ENCODE measurements at regions not wholly inside any gene's neighbourhood (a gene's known extent, or its start where the extent isn't known, plus 50 kb on each side); places are given as distances from the start of the nearest gene placed in this dataset.

GRCh38 chr1:222163895-222164294 is 384.0 kb downstream of the HHIPL2 start:
- CTCF ChIA-PET = interaction anchor here (0.6 kb wide), 1 partner anchor 290 kb away, joined by 3 read pairs; no protein-coding TSS in a partner anchor
- POLR2A ChIA-PET = no interaction called here
- ATAC-seq (no peak), DNase-seq (no peak)
- peaks cover 0 to 2% (median 0%) of the 10 kb centered on the region in 7 donors for H3K4me1 Mint-ChIP-seq
- H3K36me3 Mint-ChIP-seq = peaks cover 0 to 4% (median 0%) of the 10 kb centered on the region in 5 donors
- Histone ChIP-seq H3K27me3 (ENCODE audit: control insufficient read depth in 2 of 2, insufficient read depth in 2 of 2, low read length in 2 of 2) (no peaks in the 10 kb centered on the region), H3K36me3 (ENCODE audit: control insufficient read depth in 2 of 3, insufficient read depth in 3 of 3, low read length in 3 of 3) (no peaks in the 10 kb centered on the region), H3K4me1 (ENCODE audit: control insufficient read depth in 2 of 2, insufficient read depth in 2 of 2, low read length in 2 of 2) (no peaks in the 10 kb centered on the region), H3K9me3 (ENCODE audit: control insufficient read depth in 2 of 3, low read length in 3 of 3) (no peaks in the 10 kb centered on the region), H3K4me3 (ENCODE audit: low read length) (no peak overlapping the region), H3K27ac (ENCODE audit: low read depth, low read length) (no peak overlapping the region)
- peaks cover 0 to 14% (median 0%) of the 10 kb centered on the region in 11 donors for H3K9me3 Mint-ChIP-seq
- H3K27me3 Mint-ChIP-seq = peaks cover 0 to 6% (median 0%) of the 10 kb centered on the region in 5 donors
- no peak overlapping the region for H3K4me3 Mint-ChIP-seq
- H3K27ac Mint-ChIP-seq = no peak overlapping the region
- intact Hi-C loops (cut with micrococcal nuclease) = no loop called here

DNA sequence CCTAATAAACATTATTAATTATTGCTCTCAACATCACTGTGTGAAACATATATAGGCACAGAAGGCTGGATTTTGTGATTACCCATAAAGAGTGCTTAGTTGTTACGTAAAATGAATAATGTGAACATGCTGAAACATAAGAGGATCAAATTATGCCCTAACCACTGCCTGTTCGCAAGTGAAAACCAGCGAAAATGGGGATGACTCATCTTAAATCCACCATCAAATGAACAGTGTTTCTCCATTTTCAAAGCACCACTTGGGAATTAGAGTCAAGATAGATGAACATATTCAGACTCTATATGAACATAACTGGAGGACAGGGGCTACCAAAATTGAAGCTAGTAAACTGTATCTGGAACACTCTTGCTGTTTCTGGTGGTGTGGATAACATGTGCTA is 386.2 kb downstream of the HHIPL2 start:
- Mint-ChIP-seq H3K27me3 (peaks cover 0 to 6% (median 0%) of the 10 kb centered on the region in 5 donors), H3K4me1 (no peaks in the 10 kb centered on the region), H3K4me3 (no peak overlapping the region), H3K9me3 (peaks cover 0 to 27% (median 14%) of the 10 kb centered on the region in 11 donors), H3K27ac (no peak overlapping the region), H3K36me3 (peaks cover 0 to 13% (median 5%) of the 10 kb centered on the region in 5 donors)
- Histone ChIP-seq H3K27ac (ENCODE audit: low read depth, low read length) (no peak overlapping the region), H3K36me3 (ENCODE audit: control insufficient read depth in 2 of 3, insufficient read depth in 3 of 3, low read length in 3 of 3) (no peaks in the 10 kb centered on the region), H3K4me3 (ENCODE audit: low read length) (no peak overlapping the region), H3K27me3 (ENCODE audit: control insufficient read depth in 2 of 2, insufficient read depth in 2 of 2, low read length in 2 of 2) (no peaks in the 10 kb centered on the region), H3K9me3 (ENCODE audit: control insufficient read depth in 2 of 3, low read length in 3 of 3) (peaks cover 0 to 17% (median 0%) of the 10 kb centered on the region in 3 experiments), H3K4me1 (ENCODE audit: control insufficient read depth in 2 of 2, insufficient read depth in 2 of 2, low read length in 2 of 2) (no peaks in the 10 kb centered on the region)
- DNase-seq (no peak), ATAC-seq (no peak)
- intact Hi-C loops (cut with micrococcal nuclease) = no loop called here
- ChIA-PET POLR2A (no interaction called here), CTCF (interaction anchor here (0.6 kb wide), 1 partner anchor 164 kb away, joined by 3 read pairs; no protein-coding TSS in a partner anchor)

- H3K9me3 ChIP-seq (ENCODE audit: control insufficient read depth in 2 of 3, low read length in 3 of 3) = peaks cover 0 to 17% (median 0%) of the 10 kb centered on the region in 3 experiments
- H3K4me1 Mint-ChIP-seq = no peaks in the 10 kb centered on the region
- no peak overlapping the region for H3K27ac ChIP-seq (ENCODE audit: low read depth, low read length)
- H3K9me3 Mint-ChIP-seq = peaks cover 0 to 34% (median 14%) of the 10 kb centered on the region in 11 donors
- ChIA-PET POLR2A (no interaction called here), CTCF (no interaction called here)
- no peaks in the 10 kb centered on the region for H3K36me3 ChIP-seq (ENCODE audit: control insufficient read depth in 2 of 3, insufficient read depth in 3 of 3, low read length in 3 of 3)
- no peak for ATAC-seq
- H3K27me3 ChIP-seq (ENCODE audit: control insufficient read depth in 2 of 2, insufficient read depth in 2 of 2, low read length in 2 of 2) = no peaks in the 10 kb centered on the region
- H3K36me3 Mint-ChIP-seq = peaks cover 0 to 13% (median 5%) of the 10 kb centered on the region in 5 donors
- no peaks in the 10 kb centered on the region for H3K4me1 ChIP-seq (ENCODE audit: control insufficient read depth in 2 of 2, insufficient read depth in 2 of 2, low read length in 2 of 2)
- no peak overlapping the region for H3K4me3 ChIP-seq (ENCODE audit: low read length)
- intact Hi-C loops (cut with micrococcal nuclease) = no loop called here
- H3K27me3 Mint-ChIP-seq = no peaks in the 10 kb centered on the region
- no peak overlapping the region for H3K27ac Mint-ChIP-seq
- H3K4me3 Mint-ChIP-seq = peak overlapping the region in 1 of 10 donors; percentile 37
- DNase-seq = no peak
Observed at GRCh38 chr1:222157612-222158011, 390.3 kb downstream of the HHIPL2 start.

GRCh38 chr1:222140206-222140605 is 398.3 kb upstream of the DUSP10 start:
- Histone ChIP-seq H3K4me3 (ENCODE audit: low read length) (no peak overlapping the region), H3K27me3 (ENCODE audit: control insufficient read depth in 2 of 2, insufficient read depth in 2 of 2, low read length in 2 of 2) (no peaks in the 10 kb centered on the region), H3K4me1 (ENCODE audit: control insufficient read depth in 2 of 2, insufficient read depth in 2 of 2, low read length in 2 of 2) (no peaks in the 10 kb centered on the region), H3K36me3 (ENCODE audit: control insufficient read depth in 2 of 3, insufficient read depth in 3 of 3, low read length in 3 of 3) (no peaks in the 10 kb centered on the region), H3K9me3 (ENCODE audit: control insufficient read depth in 2 of 3, low read length in 3 of 3) (no peaks in the 10 kb centered on the region), H3K27ac (ENCODE audit: low read depth, low read length) (no peak overlapping the region)
- H3K27me3 Mint-ChIP-seq = peaks cover 0 to 3% (median 0%) of the 10 kb centered on the region in 5 donors
- peaks cover 0 to 8% (median 0%) of the 10 kb centered on the region in 11 donors for H3K9me3 Mint-ChIP-seq
- no peak overlapping the region for H3K4me3 Mint-ChIP-seq
- H3K36me3 Mint-ChIP-seq = no peaks in the 10 kb centered on the region
- no peak for ATAC-seq
- no peak for DNase-seq
- CTCF ChIA-PET = no interaction called here
- intact Hi-C loops (cut with micrococcal nuclease) = no loop called here
- peaks cover 0 to 3% (median 0%) of the 10 kb centered on the region in 7 donors for H3K4me1 Mint-ChIP-seq
- POLR2A ChIA-PET = no interaction called here
- no peak overlapping the region for H3K27ac Mint-ChIP-seq

DNA sequence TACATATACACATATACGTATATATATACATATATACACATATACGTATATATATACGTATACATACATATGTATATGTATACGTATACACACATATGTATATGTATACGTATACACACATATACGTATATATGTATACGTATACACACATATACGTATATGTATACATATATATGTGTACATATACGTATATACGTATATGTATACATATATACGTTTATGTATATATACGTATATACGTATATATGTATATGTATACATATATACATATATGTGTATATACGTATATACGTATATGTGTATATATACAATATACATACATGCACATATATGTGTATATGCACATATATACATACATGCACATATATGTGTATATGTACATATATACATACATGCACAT is 396.2 kb upstream of the DUSP10 start:
- Mint-ChIP-seq H3K27me3 (peaks cover 0 to 8% (median 0%) of the 10 kb centered on the region in 5 donors), H3K36me3 (peaks cover 0 to 7% (median 0%) of the 10 kb centered on the region in 5 donors), H3K4me3 (no peak overlapping the region), H3K4me1 (no peaks in the 10 kb centered on the region), H3K27ac (no peak overlapping the region), H3K9me3 (peaks cover 0 to 25% (median 10%) of the 10 kb centered on the region in 11 donors)
- Histone ChIP-seq H3K4me1 (ENCODE audit: control insufficient read depth in 2 of 2, insufficient read depth in 2 of 2, low read length in 2 of 2) (no peaks in the 10 kb centered on the region), H3K36me3 (ENCODE audit: control insufficient read depth in 2 of 3, insufficient read depth in 3 of 3, low read length in 3 of 3) (no peaks in the 10 kb centered on the region), H3K27me3 (ENCODE audit: control insufficient read depth in 2 of 2, insufficient read depth in 2 of 2, low read length in 2 of 2) (no peaks in the 10 kb centered on the region), H3K9me3 (ENCODE audit: control insufficient read depth in 2 of 3, low read length in 3 of 3) (no peaks in the 10 kb centered on the region), H3K4me3 (ENCODE audit: low read length) (no peak overlapping the region), H3K27ac (ENCODE audit: low read depth, low read length) (no peak overlapping the region)
- intact Hi-C loops (cut with micrococcal nuclease) = no loop called here
- POLR2A ChIA-PET = no interaction called here
- DNase-seq (no peak), ATAC-seq (no peak)
- CTCF ChIA-PET = no interaction called here

DNA sequence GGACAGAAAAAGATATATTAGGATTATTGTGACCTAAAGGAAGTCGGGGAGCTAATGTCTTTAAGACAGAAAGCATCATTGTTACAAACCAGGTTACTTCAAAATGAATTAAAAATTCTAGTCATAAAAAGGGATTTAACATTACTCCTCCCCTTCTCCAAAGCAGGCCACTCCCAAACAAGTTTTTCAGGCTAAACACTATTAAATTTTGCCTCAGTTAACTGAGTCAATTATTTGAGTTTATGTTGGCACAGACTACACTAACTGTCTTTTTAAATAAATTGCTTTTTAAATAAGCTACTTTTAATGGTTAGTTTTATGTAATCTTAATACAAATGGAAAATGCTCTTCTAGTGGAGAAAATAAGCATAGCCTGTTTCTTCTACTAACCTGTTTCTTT is 395.0 kb upstream of the DUSP10 start:
- H3K9me3 ChIP-seq (ENCODE audit: control insufficient read depth in 2 of 3, low read length in 3 of 3) = no peaks in the 10 kb centered on the region
- H3K4me3 ChIP-seq (ENCODE audit: low read length) = no peak overlapping the region
- POLR2A ChIA-PET = interaction anchor here (0.6 kb wide), 1 partner anchor 36 kb away, joined by 4 read pairs; no protein-coding TSS in a partner anchor
- no peak overlapping the region for H3K27ac Mint-ChIP-seq
- no peaks in the 10 kb centered on the region for H3K36me3 ChIP-seq (ENCODE audit: control insufficient read depth in 2 of 3, insufficient read depth in 3 of 3, low read length in 3 of 3)
- no peaks in the 10 kb centered on the region for H3K4me1 Mint-ChIP-seq
- no peak overlapping the region for H3K27ac ChIP-seq (ENCODE audit: low read depth, low read length)
- H3K4me3 Mint-ChIP-seq = no peak overlapping the region
- H3K36me3 Mint-ChIP-seq = peaks cover 0 to 7% (median 0%) of the 10 kb centered on the region in 5 donors
- peaks cover 0 to 8% (median 0%) of the 10 kb centered on the region in 5 donors for H3K27me3 Mint-ChIP-seq
- H3K9me3 Mint-ChIP-seq = peaks cover 0 to 21% (median 8%) of the 10 kb centered on the region in 11 donors
- DNase-seq = no peak
- H3K4me1 ChIP-seq (ENCODE audit: control insufficient read depth in 2 of 2, insufficient read depth in 2 of 2, low read length in 2 of 2) = no peaks in the 10 kb centered on the region
- intact Hi-C loops (cut with micrococcal nuclease) = no loop called here
- CTCF ChIA-PET = no interaction called here
- H3K27me3 ChIP-seq (ENCODE audit: control insufficient read depth in 2 of 2, insufficient read depth in 2 of 2, low read length in 2 of 2) = no peaks in the 10 kb centered on the region
- ATAC-seq = no peak

DNA sequence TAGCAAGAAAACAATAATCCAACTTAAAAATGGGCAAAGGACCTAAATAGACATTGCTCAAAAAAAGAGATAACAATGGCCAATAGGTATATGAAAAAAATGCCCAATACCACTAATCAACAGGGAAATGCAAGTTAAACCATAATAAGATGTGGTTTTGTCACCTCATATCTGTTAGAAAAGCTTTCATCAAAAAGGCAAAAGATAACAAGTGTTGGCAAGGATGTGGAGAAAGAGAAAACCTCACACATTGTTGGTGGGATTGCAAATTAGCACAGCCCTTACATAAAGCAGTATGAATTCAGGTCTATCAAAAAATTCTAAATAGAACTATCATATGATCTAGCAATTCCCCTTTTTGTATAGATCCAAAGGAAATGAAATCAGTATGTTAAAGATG is 387.2 kb upstream of the DUSP10 start:
- Histone ChIP-seq H3K36me3 (ENCODE audit: control insufficient read depth in 2 of 3, insufficient read depth in 3 of 3, low read length in 3 of 3) (no peaks in the 10 kb centered on the region), H3K4me1 (ENCODE audit: control insufficient read depth in 2 of 2, insufficient read depth in 2 of 2, low read length in 2 of 2) (no peaks in the 10 kb centered on the region), H3K4me3 (ENCODE audit: low read length) (no peak overlapping the region), H3K27ac (ENCODE audit: low read depth, low read length) (no peak overlapping the region), H3K27me3 (ENCODE audit: control insufficient read depth in 2 of 2, insufficient read depth in 2 of 2, low read length in 2 of 2) (no peaks in the 10 kb centered on the region), H3K9me3 (ENCODE audit: control insufficient read depth in 2 of 3, low read length in 3 of 3) (no peaks in the 10 kb centered on the region)
- POLR2A ChIA-PET = interaction anchor here (0.7 kb wide), 1 partner anchor 651 kb away, joined by 3 read pairs; no protein-coding TSS in a partner anchor
- peaks cover 0 to 9% (median 0%) of the 10 kb centered on the region in 5 donors for H3K27me3 Mint-ChIP-seq
- peaks cover 0 to 3% (median 0%) of the 10 kb centered on the region in 5 donors for H3K36me3 Mint-ChIP-seq
- DNase-seq (no peak), ATAC-seq (no peak)
- H3K4me1 Mint-ChIP-seq = peaks cover 0 to 2% (median 0%) of the 10 kb centered on the region in 7 donors
- H3K9me3 Mint-ChIP-seq = peaks cover 0 to 12% (median 6%) of the 10 kb centered on the region in 11 donors
- CTCF ChIA-PET = interaction anchor here (1.2 kb wide), 1 partner anchor 326 kb away, joined by 3 read pairs; no protein-coding TSS in a partner anchor
- H3K4me3 Mint-ChIP-seq = no peak overlapping the region
- no peak overlapping the region for H3K27ac Mint-ChIP-seq
- intact Hi-C loops (cut with micrococcal nuclease) = no loop called here

Data from naive thymus-derived CD4-positive, alpha-beta T cell (primary cell).